Hepatocyte (in vitro differentiated cells): ENCODE measurements at regions not wholly inside any gene's neighbourhood (a gene's known extent, or its start where the extent isn't known, plus 50 kb on each side); places are given as distances from the start of the nearest gene placed in this dataset.

Source experiments
- EZH2 ChIP-seq: fragments of 200-600 bp; sonication (generic); IDR thresholded peaks from 2 replicates; pipeline ENCODE4 v1.6.1; 2016; ENCODE audit warnings: antibody characterized with exemption, mild to moderate bottlenecking, borderline replicate concordance
- EZH2phosphoT487 ChIP-seq: fragments of 200-600 bp; sonication (generic); IDR thresholded peaks from one replicate; pipeline ENCODE4 v1.6.1; 2018; ENCODE audit warnings: antibody characterized with exemption, mild to moderate bottlenecking, low read depth, moderate library complexity; ENCODE audit not compliant: unreplicated experiment, severe bottlenecking
- TF ChIP-seq, protein P1 (sequence below): fragments of 200-600 bp; sonication (generic); IDR thresholded peaks from 2 replicates; pipeline ENCODE4 v1.5.1; 2016; ENCODE audit warnings: antibody characterized with exemption, mild to moderate bottlenecking; ENCODE audit not compliant: poor library complexity

DNA sequence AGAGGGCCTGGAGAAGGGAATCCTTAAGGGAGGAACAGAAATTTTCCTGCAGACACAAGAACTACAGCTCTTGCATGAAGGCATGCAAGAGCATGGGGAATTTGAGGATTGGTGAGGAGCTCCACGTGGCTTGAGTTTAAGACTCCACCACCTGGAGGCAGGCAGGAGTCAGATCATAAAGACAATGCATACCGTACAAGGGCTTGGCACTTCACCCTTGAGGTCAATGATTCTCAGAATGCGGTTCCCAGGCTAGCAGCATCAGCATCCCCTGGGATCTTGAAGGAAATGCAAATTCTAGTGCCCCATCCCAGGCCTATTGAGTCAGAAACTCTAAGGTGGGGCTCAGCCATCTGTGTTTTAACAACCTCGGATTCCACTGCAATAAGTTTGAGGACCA is 143.8 kb downstream of the C7orf25 start:
- TF ChIP-seq, protein P1, sequence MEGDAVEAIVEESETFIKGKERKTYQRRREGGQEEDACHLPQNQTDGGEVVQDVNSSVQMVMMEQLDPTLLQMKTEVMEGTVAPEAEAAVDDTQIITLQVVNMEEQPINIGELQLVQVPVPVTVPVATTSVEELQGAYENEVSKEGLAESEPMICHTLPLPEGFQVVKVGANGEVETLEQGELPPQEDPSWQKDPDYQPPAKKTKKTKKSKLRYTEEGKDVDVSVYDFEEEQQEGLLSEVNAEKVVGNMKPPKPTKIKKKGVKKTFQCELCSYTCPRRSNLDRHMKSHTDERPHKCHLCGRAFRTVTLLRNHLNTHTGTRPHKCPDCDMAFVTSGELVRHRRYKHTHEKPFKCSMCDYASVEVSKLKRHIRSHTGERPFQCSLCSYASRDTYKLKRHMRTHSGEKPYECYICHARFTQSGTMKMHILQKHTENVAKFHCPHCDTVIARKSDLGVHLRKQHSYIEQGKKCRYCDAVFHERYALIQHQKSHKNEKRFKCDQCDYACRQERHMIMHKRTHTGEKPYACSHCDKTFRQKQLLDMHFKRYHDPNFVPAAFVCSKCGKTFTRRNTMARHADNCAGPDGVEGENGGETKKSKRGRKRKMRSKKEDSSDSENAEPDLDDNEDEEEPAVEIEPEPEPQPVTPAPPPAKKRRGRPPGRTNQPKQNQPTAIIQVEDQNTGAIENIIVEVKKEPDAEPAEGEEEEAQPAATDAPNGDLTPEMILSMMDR, result no peak
- no peak for TF ChIP-seq EZH2
- no peak for TF ChIP-seq EZH2phosphoT487
